ENCODE measurements at regions not wholly inside any gene's neighbourhood (a gene's known extent, or its start where the extent isn't known, plus 50 kb on each side); places are given as distances from the start of the nearest gene placed in this dataset.

- DNase-seq (ENCODE audit: low spot score): no peak
- Mint-ChIP-seq H3K9me3 (no peaks in the 10 kb centered on the region), H3K4me3 (no peak overlapping the region), H3K36me3 (no peaks in the 10 kb centered on the region), H3K27me3 (peaks cover 7 to 10% of the 10 kb centered on the region in 2 donors), H3K4me1 (ENCODE audit: low read depth in 2 of 2) (peaks cover 0 to 3% of the 10 kb centered on the region in 2 donors), H3K27ac (no peak overlapping the region)
- no peak for ATAC-seq
Measured at GRCh38 chr6:53446151-53446550, 97.4 kb upstream of the ELOVL5 start.

GRCh38 chr6:53441761-53442160 lies 93.0 kb upstream of the ELOVL5 start:
- DNase-seq (ENCODE audit: low spot score) (no peak), ATAC-seq (no peak)
- H3K4me1 Mint-ChIP-seq (ENCODE audit: low read depth in 2 of 2): peaks cover 5 to 11% of the 10 kb centered on the region in 2 donors
- peaks cover 7 to 15% of the 10 kb centered on the region in 2 donors for H3K27me3 Mint-ChIP-seq
- H3K4me3 Mint-ChIP-seq: no peak overlapping the region
- no peaks in the 10 kb centered on the region for H3K36me3 Mint-ChIP-seq
- H3K9me3 Mint-ChIP-seq: no peaks in the 10 kb centered on the region
- H3K27ac Mint-ChIP-seq: no peak overlapping the region

- Mint-ChIP-seq H3K27ac (peak overlapping the region in 1 of 2 donors; percentile 65), H3K4me3 (peak overlapping the region; percentile 15), H3K36me3 (no peaks in the 10 kb centered on the region), H3K4me1 (ENCODE audit: low read depth in 2 of 2) (peaks cover 5 to 14% of the 10 kb centered on the region in 2 donors), H3K9me3 (no peaks in the 10 kb centered on the region), H3K27me3 (peaks cover 7 to 15% of the 10 kb centered on the region in 2 donors)
- ATAC-seq (peak; percentile 84 to 88), DNase-seq (ENCODE audit: low spot score) (no peak)
Measured at GRCh38 chr6:53441035-53441493, 92.3 kb upstream of the ELOVL5 start.

DNA sequence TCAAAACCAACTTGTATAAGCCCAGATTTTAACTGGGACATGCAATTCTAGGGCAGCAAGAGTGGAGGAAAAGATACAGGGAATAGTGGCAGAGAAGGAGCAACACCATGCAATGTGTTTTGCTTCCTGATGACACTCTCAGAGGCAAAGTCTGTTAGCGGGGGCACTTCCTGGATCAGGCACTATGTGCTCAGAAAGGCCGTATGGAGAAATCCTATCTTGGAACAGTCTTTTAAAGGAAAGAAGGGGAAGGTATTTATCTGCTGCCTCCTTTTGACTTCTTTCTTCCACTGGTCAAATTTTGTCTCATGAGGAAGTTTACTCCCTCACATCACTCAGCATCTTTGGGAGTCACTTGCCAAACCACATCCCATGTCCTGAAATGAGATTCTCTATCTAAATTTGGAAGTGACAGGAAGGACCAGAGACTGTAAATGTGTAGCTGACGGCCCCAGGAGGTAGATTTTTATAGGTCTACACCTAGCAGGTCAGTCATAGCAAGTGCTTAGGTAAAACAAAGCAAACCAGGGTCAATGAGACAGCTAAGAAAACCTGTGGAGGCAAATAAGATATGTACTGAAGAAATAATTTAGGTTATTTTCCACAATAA lies 91.7 kb upstream of the ELOVL5 start:
- H3K36me3 Mint-ChIP-seq: no peaks in the 10 kb centered on the region
- no peak for DNase-seq (ENCODE audit: low spot score)
- peaks cover 7 to 12% of the 10 kb centered on the region in 2 donors for H3K27me3 Mint-ChIP-seq
- H3K4me3 Mint-ChIP-seq: peak overlapping the region; percentile 15
- peaks cover 5 to 14% of the 10 kb centered on the region in 2 donors for H3K4me1 Mint-ChIP-seq (ENCODE audit: low read depth in 2 of 2)
- peak in 1 of 2 donors; percentile 48 for ATAC-seq
- no peaks in the 10 kb centered on the region for H3K9me3 Mint-ChIP-seq
- peak overlapping the region in 1 of 2 donors; percentile 65 for H3K27ac Mint-ChIP-seq

DNA sequence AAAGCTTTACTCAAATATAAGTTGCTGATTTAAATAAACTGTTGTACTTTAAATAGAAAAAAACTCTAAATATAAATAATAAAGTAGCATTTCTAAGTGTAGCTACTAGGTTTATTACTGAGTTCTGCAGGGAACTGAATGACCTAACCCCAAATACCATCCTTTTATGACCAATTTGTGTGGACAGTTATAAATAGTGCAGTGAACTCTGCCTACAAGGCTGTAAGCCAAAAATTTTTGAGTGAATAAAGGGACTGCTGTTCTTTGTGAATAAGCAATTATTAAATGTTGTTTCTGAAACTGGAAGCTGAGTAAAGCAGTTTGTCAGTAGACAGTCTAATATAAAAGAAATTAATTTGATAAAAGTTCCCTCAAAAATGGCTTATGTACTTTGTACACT lies 90.8 kb upstream of the ELOVL5 start:
- no peak for ATAC-seq
- Mint-ChIP-seq H3K4me3 (no peak overlapping the region), H3K36me3 (no peaks in the 10 kb centered on the region), H3K27me3 (peaks cover 7 to 12% of the 10 kb centered on the region in 2 donors), H3K27ac (no peak overlapping the region), H3K9me3 (no peaks in the 10 kb centered on the region), H3K4me1 (ENCODE audit: low read depth in 2 of 2) (peaks cover 5 to 14% of the 10 kb centered on the region in 2 donors)
- no peak for DNase-seq (ENCODE audit: low spot score)

GRCh38 chr6:53437557-53438202 lies 88.9 kb upstream of the ELOVL5 start:
- H3K4me1 Mint-ChIP-seq (ENCODE audit: low read depth in 2 of 2): peaks cover 5 to 14% of the 10 kb centered on the region in 2 donors
- peak; percentile 47 to 64 for ATAC-seq
- peaks cover 3 to 9% of the 10 kb centered on the region in 2 donors for H3K27me3 Mint-ChIP-seq
- peak overlapping the region in 1 of 2 donors; percentile 28 for H3K27ac Mint-ChIP-seq
- no peak for DNase-seq (ENCODE audit: low spot score)
- no peaks in the 10 kb centered on the region for H3K36me3 Mint-ChIP-seq
- no peaks in the 10 kb centered on the region for H3K9me3 Mint-ChIP-seq
- no peak overlapping the region for H3K4me3 Mint-ChIP-seq

DNA sequence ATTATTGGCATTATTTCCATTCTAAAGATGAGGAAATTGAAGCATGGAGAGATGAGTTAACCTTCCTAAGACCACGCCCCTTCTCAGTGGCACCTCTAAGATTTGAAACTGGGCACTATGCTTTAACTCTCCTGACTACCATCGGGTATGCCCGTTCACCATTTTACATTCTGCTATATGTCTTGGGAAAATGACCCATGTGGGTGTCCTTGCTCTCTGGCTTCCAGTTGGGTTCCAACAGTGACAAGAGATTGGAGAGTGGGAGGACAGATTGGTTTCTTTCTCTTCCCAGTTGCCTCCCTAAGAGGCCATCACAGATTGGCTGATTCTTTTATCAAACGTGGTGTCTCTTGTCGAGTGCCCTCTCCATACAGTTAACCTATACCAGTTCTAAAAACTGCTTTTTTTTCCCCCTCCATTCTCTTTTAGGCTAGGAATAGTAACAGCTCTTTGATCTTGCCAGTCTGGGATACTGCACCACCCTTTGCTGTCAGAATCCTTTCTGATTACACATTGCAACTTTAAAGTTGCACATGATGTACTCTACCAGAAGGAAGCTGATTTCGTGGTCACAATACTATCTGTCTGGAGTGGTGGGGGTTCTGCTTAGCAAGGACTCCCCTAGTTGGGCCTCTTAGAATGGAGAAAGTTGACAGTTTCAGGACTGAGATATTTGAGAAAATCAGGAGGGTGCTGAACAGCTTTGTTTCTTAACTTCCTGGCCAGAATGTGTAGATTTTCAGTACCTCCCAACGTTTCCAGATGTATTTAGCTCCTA lies 88.0 kb upstream of the ELOVL5 start:
- no peaks in the 10 kb centered on the region for H3K9me3 Mint-ChIP-seq
- peak overlapping the region in 1 of 2 donors; percentile 28 for H3K27ac Mint-ChIP-seq
- no peaks in the 10 kb centered on the region for H3K36me3 Mint-ChIP-seq
- ATAC-seq (no peak), DNase-seq (ENCODE audit: low spot score) (no peak)
- peaks cover 0 to 5% of the 10 kb centered on the region in 2 donors for H3K27me3 Mint-ChIP-seq
- peaks cover 2 to 14% of the 10 kb centered on the region in 2 donors for H3K4me1 Mint-ChIP-seq (ENCODE audit: low read depth in 2 of 2)
- no peak overlapping the region for H3K4me3 Mint-ChIP-seq

DNA sequence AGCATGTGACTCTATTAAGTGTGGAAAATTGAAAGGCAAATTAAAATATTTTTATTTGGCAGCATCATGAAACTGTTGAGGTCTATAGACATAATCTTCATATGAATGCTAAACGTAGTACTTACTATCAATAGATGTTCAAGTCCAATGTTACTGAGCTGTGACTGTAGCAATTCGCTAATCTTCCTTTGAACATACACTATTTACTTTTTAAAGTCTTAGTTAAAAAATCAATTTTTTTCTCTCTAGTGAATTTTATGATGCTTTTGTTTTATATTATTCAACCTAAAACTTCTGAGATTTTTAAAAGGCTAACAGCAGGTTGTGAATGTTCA lies 85.2 kb upstream of the ELOVL5 start:
- Mint-ChIP-seq H3K27me3 (no peaks in the 10 kb centered on the region), H3K4me1 (ENCODE audit: low read depth in 2 of 2) (peaks cover 9 to 22% of the 10 kb centered on the region in 2 donors), H3K9me3 (no peaks in the 10 kb centered on the region), H3K36me3 (no peaks in the 10 kb centered on the region), H3K4me3 (no peak overlapping the region), H3K27ac (no peak overlapping the region)
- ATAC-seq: no peak
- no peak for DNase-seq (ENCODE audit: low spot score)

DNA sequence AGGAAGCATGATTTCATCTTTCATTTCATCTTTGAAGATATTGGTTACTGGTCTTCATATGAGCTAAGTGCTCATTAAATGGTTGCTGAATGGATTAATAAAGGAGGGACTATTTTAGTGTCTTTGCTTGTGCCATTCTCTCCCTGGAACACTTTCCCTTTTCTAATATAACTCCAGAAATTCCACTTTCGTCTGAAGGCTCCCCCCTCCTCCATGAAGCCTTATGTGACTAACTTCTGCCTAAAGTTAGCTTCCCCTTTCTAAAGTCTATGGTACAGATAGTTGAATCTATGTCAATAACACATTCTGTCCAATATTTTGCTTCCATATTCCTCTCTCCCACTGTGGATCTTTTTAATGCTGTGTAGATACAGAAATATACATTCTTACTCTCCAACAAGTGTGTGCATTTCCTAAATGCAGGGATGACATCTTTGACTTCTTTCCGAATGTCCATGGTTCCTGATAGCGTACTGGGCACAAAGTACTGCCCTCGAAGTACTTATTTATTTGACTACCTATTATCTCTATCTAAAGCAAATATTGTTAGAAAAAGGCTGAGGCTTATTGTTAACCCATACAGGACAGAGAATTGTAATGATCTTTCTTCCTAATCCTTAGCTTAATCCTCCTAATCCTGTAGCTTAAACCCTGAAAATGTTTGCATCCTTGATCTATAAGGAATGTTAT lies 84.7 kb upstream of the ELOVL5 start:
- Mint-ChIP-seq H3K36me3 (no peaks in the 10 kb centered on the region), H3K4me1 (ENCODE audit: low read depth in 2 of 2) (peaks cover 10 to 25% of the 10 kb centered on the region in 2 donors), H3K4me3 (no peak overlapping the region), H3K27ac (no peak overlapping the region), H3K9me3 (no peaks in the 10 kb centered on the region), H3K27me3 (no peaks in the 10 kb centered on the region)
- DNase-seq (ENCODE audit: low spot score) (no peak), ATAC-seq (no peak)

GRCh38 chr6:53432318-53433161 lies 83.8 kb upstream of the ELOVL5 start:
- Mint-ChIP-seq H3K27me3 (no peaks in the 10 kb centered on the region), H3K36me3 (no peaks in the 10 kb centered on the region), H3K27ac (no peak overlapping the region), H3K4me1 (ENCODE audit: low read depth in 2 of 2) (peaks cover 10 to 21% of the 10 kb centered on the region in 2 donors), H3K9me3 (no peaks in the 10 kb centered on the region), H3K4me3 (no peak overlapping the region)
- ATAC-seq (no peak), DNase-seq (ENCODE audit: low spot score) (no peak)

DNA sequence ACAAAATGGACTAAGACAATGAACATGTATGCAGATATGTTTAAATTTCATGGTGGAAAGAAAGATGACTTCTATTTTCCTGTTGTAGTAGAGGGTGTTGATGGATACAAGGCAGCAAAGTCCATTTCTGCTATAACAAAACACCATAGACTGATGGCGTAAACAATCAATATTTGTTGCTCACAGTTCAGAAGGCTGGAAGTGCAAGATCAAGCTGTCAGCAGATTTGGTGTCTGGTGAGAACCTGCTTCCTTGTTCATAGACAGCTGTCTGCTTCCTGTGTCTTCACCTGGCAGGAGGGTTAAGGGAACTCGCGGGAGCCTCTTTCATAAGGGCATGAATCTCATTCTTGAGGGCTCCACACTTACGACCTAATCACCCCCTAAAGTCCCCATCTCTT lies 83.0 kb upstream of the ELOVL5 start:
- DNase-seq (ENCODE audit: low spot score) (no peak), ATAC-seq (no peak)
- Mint-ChIP-seq H3K4me1 (ENCODE audit: low read depth in 2 of 2) (peaks cover 8 to 18% of the 10 kb centered on the region in 2 donors), H3K27me3 (no peaks in the 10 kb centered on the region), H3K36me3 (no peaks in the 10 kb centered on the region), H3K9me3 (no peaks in the 10 kb centered on the region), H3K4me3 (no peak overlapping the region), H3K27ac (no peak overlapping the region)

DNA sequence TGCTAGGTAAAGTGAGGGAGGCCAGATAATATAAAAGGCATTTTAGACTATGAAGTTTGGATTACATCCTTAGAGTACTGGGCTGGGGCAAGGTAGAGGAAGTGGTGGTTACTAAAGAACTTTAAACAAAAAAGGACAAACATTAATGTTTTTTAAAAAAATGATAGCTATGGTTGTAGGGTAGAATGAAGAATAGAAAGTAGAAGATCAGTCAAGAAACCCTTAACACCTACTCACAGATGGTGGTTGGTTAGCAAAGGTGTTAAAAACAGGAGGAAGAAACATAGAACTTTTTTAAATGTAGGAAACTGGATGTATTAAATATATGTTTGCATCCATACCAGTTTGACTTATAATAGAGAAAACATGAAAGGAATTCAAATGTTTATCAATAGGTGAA lies 80.7 kb upstream of the ELOVL5 start:
- Mint-ChIP-seq H3K4me3 (peak overlapping the region; percentile 26), H3K27me3 (no peaks in the 10 kb centered on the region), H3K36me3 (no peaks in the 10 kb centered on the region), H3K27ac (no peak overlapping the region), H3K9me3 (no peaks in the 10 kb centered on the region), H3K4me1 (ENCODE audit: low read depth in 2 of 2) (peaks cover 8 to 20% of the 10 kb centered on the region in 2 donors)
- no peak for DNase-seq (ENCODE audit: low spot score)
- ATAC-seq: peak in 1 of 2 donors; percentile 47

GRCh38 chr6:53428886-53429285 lies 80.1 kb upstream of the ELOVL5 start:
- Mint-ChIP-seq H3K27me3 (no peaks in the 10 kb centered on the region), H3K4me1 (ENCODE audit: low read depth in 2 of 2) (peaks cover 11 to 26% of the 10 kb centered on the region in 2 donors), H3K27ac (no peak overlapping the region), H3K9me3 (no peaks in the 10 kb centered on the region), H3K36me3 (no peaks in the 10 kb centered on the region), H3K4me3 (peak overlapping the region; percentile 26)
- no peak for DNase-seq (ENCODE audit: low spot score)
- ATAC-seq: no peak
